Hepatocyte (in vitro differentiated cells): ENCODE measurements at regions not wholly inside any gene's neighbourhood (a gene's known extent, or its start where the extent isn't known, plus 50 kb on each side); places are given as distances from the start of the nearest gene placed in this dataset.

ENCODE experiments used
- DNase-seq: peaks from one replicate; pipeline ENCODE4 v3.0.0-alpha.2; 2016; ENCODE audit warnings: low spot score
- H2AFZ ChIP-seq: fragments of 200-600 bp; sonication (generic); 2 replicates; pipeline ENCODE4 v1.6.0; 2016; ENCODE audit warnings: antibody characterized with exemption, mild to moderate bottlenecking
- H3K27ac ChIP-seq: fragments of 200-600 bp; sonication (generic); 2 replicates; pipeline ENCODE4 v1.5.1; 2016; ENCODE audit warnings: mild to moderate bottlenecking
- H3K27me3 ChIP-seq: fragments of 200-600 bp; sonication (generic); 2 replicates; pipeline ENCODE4 v1.6.1; 2016
- H3K36me3 ChIP-seq: fragments of 200-600 bp; sonication (generic); replicated peaks from 2 replicates; pipeline ENCODE4 v1.5.1; 2016; ENCODE audit warnings: low read depth; ENCODE audit not compliant: insufficient read depth
- H3K4me1 ChIP-seq: fragments of 200-600 bp; sonication (generic); 2 replicates; pipeline ENCODE4 v1.5.1; 2016; ENCODE audit warnings: mild to moderate bottlenecking, moderate library complexity; ENCODE audit not compliant: insufficient read depth
- H3K4me2 ChIP-seq: fragments of 200-600 bp; sonication (generic); 2 replicates; pipeline ENCODE4 v1.6.0; 2016
- H3K4me3 ChIP-seq: fragments of 200-600 bp; sonication (generic); 2 replicates; pipeline ENCODE4 v1.5.1; 2016; ENCODE audit warnings: mild to moderate bottlenecking
- H3K79me2 ChIP-seq: fragments of 200-600 bp; sonication (generic); 2 replicates; pipeline ENCODE4 v1.6.0; 2017; ENCODE audit warnings: mild to moderate bottlenecking
- H3K9me2 ChIP-seq: fragments of 200-600 bp; sonication (generic); replicated peaks from 2 replicates; pipeline ENCODE4 v1.6.0; 2017; ENCODE audit warnings: mild to moderate bottlenecking; ENCODE audit not compliant: insufficient read depth
- H3K9me3 ChIP-seq: fragments of 200-600 bp; sonication (generic); 2 replicates; pipeline ENCODE4 v1.5.1; 2016; ENCODE audit warnings: low read depth, mild to moderate bottlenecking
- H4K20me1 ChIP-seq: fragments of 200-600 bp; sonication (generic); 2 replicates; pipeline ENCODE4 v1.6.0; 2016; ENCODE audit warnings: mild to moderate bottlenecking; ENCODE audit not compliant: insufficient read depth, poor library complexity, severe bottlenecking
- CTCF ChIP-seq: fragments of 200-600 bp; sonication (generic); IDR thresholded peaks from 2 replicates; pipeline ENCODE4 v1.5.1; 2016; ENCODE audit warnings: antibody characterized with exemption, mild to moderate bottlenecking; ENCODE audit not compliant: poor library complexity
- EZH2 ChIP-seq: fragments of 200-600 bp; sonication (generic); IDR thresholded peaks from 2 replicates; pipeline ENCODE4 v1.6.1; 2016; ENCODE audit warnings: antibody characterized with exemption, mild to moderate bottlenecking, borderline replicate concordance
- EZH2phosphoT487 ChIP-seq: fragments of 200-600 bp; sonication (generic); IDR thresholded peaks from one replicate; pipeline ENCODE4 v1.6.1; 2018; ENCODE audit warnings: antibody characterized with exemption, mild to moderate bottlenecking, low read depth, moderate library complexity; ENCODE audit not compliant: unreplicated experiment, severe bottlenecking
- WGBS: methylation state at CpG from one replicate; pipeline ENCODE4 v1.1.6; 2016; ENCODE audit warnings: low lambda C conversion rate; ENCODE audit errors: missing lambda C conversion rate; 5-methylcytosine and 5-hydroxymethylcytosine counted together

GRCh38 chr12:46046436-46046835, 56.1 kb upstream of the SCAF11 start:
- Histone ChIP-seq H3K9me3 (peaks cover 6% of the 10 kb centered on the region), H3K9me2 (no peaks in the 10 kb centered on the region), H4K20me1 (no peaks in the 10 kb centered on the region), H3K27me3 (no peaks in the 10 kb centered on the region), H3K27ac (no peak overlapping the region), H2AFZ (no peak overlapping the region), H3K4me1 (no peaks in the 10 kb centered on the region), H3K4me3 (no peak overlapping the region), H3K4me2 (no peak overlapping the region), H3K36me3 (no peaks in the 10 kb centered on the region), H3K79me2 (no peaks in the 10 kb centered on the region)
- 100% methylated on average over 1 of the region's 1 CpG for WGBS
- no peak for DNase-seq
- TF ChIP-seq EZH2 = no peak
- TF ChIP-seq EZH2phosphoT487 = no peak
- TF ChIP-seq CTCF = no peak

GRCh38 chr12:46043972-46044520, 53.7 kb upstream of the SCAF11 start:
- TF ChIP-seq CTCF (no peak), EZH2phosphoT487 (no peak), EZH2 (no peak)

More at GRCh38 chr12:46043972-46044520, 53.7 kb upstream of the SCAF11 start:
- no peak overlapping the region for H2AFZ ChIP-seq
- DNase-seq = no peak
- H3K4me1 ChIP-seq = no peaks in the 10 kb centered on the region
- no peaks in the 10 kb centered on the region for H3K27me3 ChIP-seq
- no peaks in the 10 kb centered on the region for H3K36me3 ChIP-seq
- H3K4me2 ChIP-seq = no peak overlapping the region
- H4K20me1 ChIP-seq = no peaks in the 10 kb centered on the region
- no peaks in the 10 kb centered on the region for H3K9me3 ChIP-seq
- no peak overlapping the region for H3K27ac ChIP-seq
- no peaks in the 10 kb centered on the region for H3K79me2 ChIP-seq
- no peak overlapping the region for H3K4me3 ChIP-seq
- 63% methylated on average over 1 of the region's 1 CpG for WGBS
- H3K9me2 ChIP-seq = no peaks in the 10 kb centered on the region
